ENCODE measurements at regions not wholly inside any gene's neighbourhood (a gene's known extent, or its start where the extent isn't known, plus 50 kb on each side); places are given as distances from the start of the nearest gene placed in this dataset.
"Not testable (repeated sequence)": the region's sequence is repeated elsewhere in the genome, so short reads cannot be mapped to it uniquely, and the experiment has no call there.

- DNase-seq: no peak
Observed at GRCh38 chr12:74292351-74293194, 245.1 kb upstream of the ATXN7L3B start.

GRCh38 chr12:74293689-74294131, 243.9 kb upstream of the ATXN7L3B start:
- no peak for DNase-seq

- no peak for DNase-seq
Observed at GRCh38 chr12:74317078-74317601, 220.5 kb upstream of the ATXN7L3B start.

- DNase-seq: no peak
Observed at GRCh38 chr12:74317741-74318140, 219.9 kb upstream of the ATXN7L3B start.

GRCh38 chr12:74319886-74320285, 217.7 kb upstream of the ATXN7L3B start:
- no peak for DNase-seq

GRCh38 chr12:74321381-74321780, 216.3 kb upstream of the ATXN7L3B start:
- no peak for DNase-seq

- no peak for DNase-seq
Observed at GRCh38 chr12:74322792-74323191, 214.8 kb upstream of the ATXN7L3B start.

- DNase-seq: no peak
Observed at GRCh38 chr12:74328623-74329022, 209.0 kb upstream of the ATXN7L3B start.

- DNase-seq: no peak
Observed at GRCh38 chr12:74334780-74335179, 202.9 kb upstream of the ATXN7L3B start.

- no peak for DNase-seq
Observed at GRCh38 chr12:74337951-74338350, 199.7 kb upstream of the ATXN7L3B start.

GRCh38 chr12:74339211-74339610, 198.4 kb upstream of the ATXN7L3B start:
- no peak for DNase-seq

- no peak for DNase-seq
Observed at GRCh38 chr12:74349925-74350324, 187.7 kb upstream of the ATXN7L3B start.

- peak in 1 of 2 donors; percentile 2 for DNase-seq
Observed at GRCh38 chr12:74365178-74365964, 172.3 kb upstream of the ATXN7L3B start.

- no peak for DNase-seq
Observed at GRCh38 chr12:74370608-74371216, 166.9 kb upstream of the ATXN7L3B start.

- DNase-seq: no peak
Observed at GRCh38 chr12:74379114-74379513, 158.5 kb upstream of the ATXN7L3B start.

GRCh38 chr12:74381958-74382357, 155.7 kb upstream of the ATXN7L3B start:
- DNase-seq: no peak

- DNase-seq: no peak
Observed at GRCh38 chr12:74382983-74383382, 154.7 kb upstream of the ATXN7L3B start.

GRCh38 chr12:74391283-74391682, 146.4 kb upstream of the ATXN7L3B start:
- DNase-seq: no peak

- DNase-seq: no peak
Observed at GRCh38 chr12:74393272-74393671, 144.4 kb upstream of the ATXN7L3B start.

GRCh38 chr12:74394647-74395046, 143.0 kb upstream of the ATXN7L3B start:
- DNase-seq: no peak

- no peak for DNase-seq
Observed at GRCh38 chr12:74401035-74401434, 136.6 kb upstream of the ATXN7L3B start.

GRCh38 chr12:74401966-74402365, 135.7 kb upstream of the ATXN7L3B start:
- no peak for DNase-seq

- DNase-seq: not testable (repeated sequence)
Observed at GRCh38 chr12:74403221-74403470, 134.5 kb upstream of the ATXN7L3B start.
